ENCODE measurements at regions not wholly inside any gene's neighbourhood (a gene's known extent, or its start where the extent isn't known, plus 50 kb on each side); places are given as distances from the start of the nearest gene placed in this dataset.
"Not testable (repeated sequence)": the region's sequence is repeated elsewhere in the genome, so short reads cannot be mapped to it uniquely, and the experiment has no call there.

DNA sequence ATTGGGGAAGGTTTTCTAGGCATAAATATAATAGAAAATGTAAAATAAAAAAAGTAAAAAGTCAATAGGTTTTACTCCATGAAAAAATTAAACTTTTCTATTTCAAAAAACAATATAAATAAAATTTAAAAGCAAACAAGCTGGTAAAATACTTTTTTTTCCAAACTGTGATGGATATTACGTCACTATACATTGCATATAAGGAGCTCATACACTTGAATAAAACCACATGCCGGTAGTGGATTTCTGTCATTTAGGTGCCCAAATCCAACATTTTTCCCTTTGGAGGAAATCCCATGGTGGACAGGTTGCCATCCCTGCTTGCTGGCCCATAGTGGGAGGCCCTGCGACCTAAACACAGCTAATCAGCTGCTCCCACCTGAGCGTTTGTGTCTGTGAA is 289.4 kb upstream of the HNRNPA3 start:
- H3K4me1 ChIP-seq, result no peaks in the 10 kb centered on the region
- no peaks in the 10 kb centered on the region for H3K36me3 ChIP-seq
- no peak for TF ChIP-seq Cebpa-rat (IDR thresholded peaks at IDR 0.05)
- H3K27ac ChIP-seq, result no peak overlapping the region
- H3K9me3 ChIP-seq (replicated peaks in 1 of 11), result peaks cover 0 to 6% (median 0%) of the 10 kb centered on the region in 11 experiments; a peak in 2 of 22 replicates
- H3K27me3 ChIP-seq, result no peaks in the 10 kb centered on the region
- no peak overlapping the region for H3K4me3 ChIP-seq
- H4K20me1 ChIP-seq, result no peaks in the 10 kb centered on the region
- H3K9ac ChIP-seq, result no peak overlapping the region
- H3K4me2 ChIP-seq, result no peak overlapping the region

DNA sequence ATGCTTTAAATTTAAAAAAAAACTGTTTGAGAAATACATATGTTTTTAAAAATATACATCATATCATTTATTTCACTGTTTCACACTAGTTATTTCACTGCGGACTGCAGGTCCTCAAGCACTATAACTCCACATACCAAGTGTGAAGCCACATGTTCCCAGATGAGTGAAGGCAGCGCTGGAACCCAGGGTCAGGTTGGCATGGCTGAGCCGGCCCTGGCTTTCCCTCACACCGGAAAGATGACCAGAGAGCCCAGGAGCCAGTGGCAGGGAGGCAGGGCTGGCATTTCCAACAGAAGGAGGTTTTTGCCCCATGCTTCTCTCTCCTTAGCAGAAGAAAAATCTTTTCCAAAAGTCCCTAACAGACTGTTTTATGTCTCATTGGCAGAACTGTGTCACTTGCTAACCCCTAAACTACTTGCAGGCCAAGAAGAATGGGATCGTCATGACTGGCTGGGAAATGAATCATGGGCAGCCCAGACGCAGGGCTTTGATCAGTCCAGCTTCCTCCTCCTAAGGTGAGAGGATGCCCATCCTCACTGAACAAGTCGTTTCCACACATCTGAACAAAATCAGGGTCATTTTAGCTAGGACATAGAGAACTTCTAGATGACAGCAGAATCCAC is 287.6 kb upstream of the HNRNPA3 start:
- H4K20me1 ChIP-seq, result no peaks in the 10 kb centered on the region
- H3K4me1 ChIP-seq, result no peaks in the 10 kb centered on the region
- H3K27me3 ChIP-seq, result no peaks in the 10 kb centered on the region
- no peak overlapping the region for H3K27ac ChIP-seq
- peaks cover 0 to 12% (median 5%) of the 10 kb centered on the region in 11 experiments; a peak in 3 of 22 replicates for H3K9me3 ChIP-seq (replicated peaks in 1 of 11)
- no peak overlapping the region for H3K4me3 ChIP-seq
- H3K36me3 ChIP-seq, result no peaks in the 10 kb centered on the region
- TF ChIP-seq Cebpa-rat (IDR thresholded peaks at IDR 0.05), result no peak
- H3K9ac ChIP-seq, result no peak overlapping the region
- H3K4me2 ChIP-seq, result no peak overlapping the region

DNA sequence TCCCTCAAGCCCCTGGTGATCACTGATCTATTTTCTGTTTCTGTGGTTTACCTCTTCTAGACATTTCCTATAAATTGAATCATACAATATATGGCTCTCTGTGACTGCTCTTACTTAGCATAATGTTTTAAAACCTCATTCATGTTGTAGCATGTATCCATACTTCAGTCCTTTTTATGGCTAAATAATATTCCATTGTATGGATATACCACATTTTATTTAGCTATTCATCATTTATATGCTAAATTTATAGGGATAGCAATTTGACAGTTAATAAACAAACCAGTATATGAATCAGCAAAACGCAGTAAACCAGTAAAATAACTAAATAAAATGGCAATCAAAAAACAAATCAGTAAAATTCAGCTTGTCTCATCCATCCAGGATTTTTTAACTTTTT is 286.1 kb upstream of the HNRNPA3 start:
- no peak for TF ChIP-seq Cebpa-rat (IDR thresholded peaks at IDR 0.05)
- H3K27ac ChIP-seq, result no peak overlapping the region
- no peaks in the 10 kb centered on the region for H3K27me3 ChIP-seq
- H3K4me3 ChIP-seq, result no peak overlapping the region
- peaks cover 0 to 12% (median 5%) of the 10 kb centered on the region in 11 experiments; a peak in 3 of 22 replicates for H3K9me3 ChIP-seq (replicated peaks in 1 of 11)
- peaks cover 0 to 3% (median 0%) of the 10 kb centered on the region in 10 experiments; a peak in 3 of 20 replicates for H3K4me1 ChIP-seq
- H4K20me1 ChIP-seq, result no peaks in the 10 kb centered on the region
- no peak overlapping the region for H3K9ac ChIP-seq
- H3K4me2 ChIP-seq, result no peak overlapping the region
- H3K36me3 ChIP-seq, result no peaks in the 10 kb centered on the region

GRCh38 chr2:176929387-176929786 is 283.2 kb upstream of the HNRNPA3 start:
- H3K9ac ChIP-seq, H4K20me1 ChIP-seq, H3K27ac ChIP-seq, H3K4me2 ChIP-seq, H3K27me3 ChIP-seq, H3K36me3 ChIP-seq, H3K4me3 ChIP-seq: not testable (repeated sequence)
- H3K4me1 ChIP-seq, result peaks cover 0 to 11% (median 6%) of the 10 kb centered on the region in 10 experiments; a peak in 5 of 20 replicates
- peaks cover 0 to 12% (median 5%) of the 10 kb centered on the region in 11 experiments; a peak in 3 of 22 replicates for H3K9me3 ChIP-seq (replicated peaks in 1 of 11)

GRCh38 chr2:176931588-176932563 is 280.7 kb upstream of the HNRNPA3 start:
- no peaks in the 10 kb centered on the region for H3K36me3 ChIP-seq
- peaks cover 0 to 30% (median 14%) of the 10 kb centered on the region in 10 experiments; a peak in 11 of 20 replicates for H3K4me1 ChIP-seq
- TF ChIP-seq Cebpa-rat (IDR thresholded peaks at IDR 0.05), result no peak
- no peak overlapping the region for H3K4me3 ChIP-seq
- no peaks in the 10 kb centered on the region for H3K27me3 ChIP-seq
- peak overlapping the region in 4 of 11 experiments; percentile 9 to 47 (median 35); a peak in 5 of 22 replicates for H3K4me2 ChIP-seq
- H3K27ac ChIP-seq, result no peak overlapping the region
- peaks cover 0 to 6% (median 0%) of the 10 kb centered on the region in 11 experiments; a peak in 1 of 22 replicates for H3K9me3 ChIP-seq (replicated peaks in 1 of 11)
- no peak overlapping the region for H3K9ac ChIP-seq
- H4K20me1 ChIP-seq, result no peaks in the 10 kb centered on the region

DNA sequence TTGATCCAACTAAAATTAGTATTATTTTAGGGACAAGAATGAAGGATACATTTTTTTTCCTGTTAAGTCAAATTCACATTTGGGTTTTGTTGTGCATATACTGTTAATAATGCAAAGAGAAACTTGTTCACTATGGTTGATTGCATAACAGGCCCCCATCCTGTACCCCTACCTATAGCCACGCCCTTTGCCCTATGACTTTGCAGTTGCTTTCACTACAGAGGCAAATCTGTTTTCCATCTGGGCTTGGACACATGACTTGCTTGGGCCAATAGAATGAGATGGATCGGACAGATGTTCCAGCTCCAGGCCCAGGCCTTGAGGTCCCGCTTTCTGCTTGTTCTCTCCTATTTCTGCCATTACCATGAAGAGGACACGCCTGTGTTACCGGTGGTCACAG is 278.5 kb upstream of the HNRNPA3 start:
- no peaks in the 10 kb centered on the region for H3K27me3 ChIP-seq
- peaks cover 0 to 6% (median 0%) of the 10 kb centered on the region in 11 experiments; a peak in 1 of 22 replicates for H3K9me3 ChIP-seq (replicated peaks in 1 of 11)
- TF ChIP-seq Cebpa-rat (IDR thresholded peaks at IDR 0.05), result no peak
- H3K36me3 ChIP-seq, result no peaks in the 10 kb centered on the region
- H3K4me1 ChIP-seq, result peaks cover 0 to 33% (median 14%) of the 10 kb centered on the region in 10 experiments; a peak in 11 of 20 replicates
- no peaks in the 10 kb centered on the region for H4K20me1 ChIP-seq
- no peak overlapping the region for H3K4me3 ChIP-seq
- H3K4me2 ChIP-seq, result no peak overlapping the region
- no peak overlapping the region for H3K9ac ChIP-seq
- no peak overlapping the region for H3K27ac ChIP-seq

GRCh38 chr2:176934869-176935415 is 277.7 kb upstream of the HNRNPA3 start:
- no peak overlapping the region for H3K9ac ChIP-seq
- no peaks in the 10 kb centered on the region for H3K36me3 ChIP-seq
- no peaks in the 10 kb centered on the region for H4K20me1 ChIP-seq
- H3K27me3 ChIP-seq, result no peaks in the 10 kb centered on the region
- H3K4me3 ChIP-seq, result no peak overlapping the region
- peak overlapping the region in 5 of 11 experiments; percentile 17 to 53 (median 39); a peak in 5 of 22 replicates for H3K4me2 ChIP-seq
- no peak overlapping the region for H3K27ac ChIP-seq
- no peaks in the 10 kb centered on the region for H3K9me3 ChIP-seq (replicated peaks in 1 of 11)
- peaks cover 0 to 33% (median 14%) of the 10 kb centered on the region in 10 experiments; a peak in 11 of 20 replicates for H3K4me1 ChIP-seq
- no peak for TF ChIP-seq Cebpa-rat (IDR thresholded peaks at IDR 0.05)

DNA sequence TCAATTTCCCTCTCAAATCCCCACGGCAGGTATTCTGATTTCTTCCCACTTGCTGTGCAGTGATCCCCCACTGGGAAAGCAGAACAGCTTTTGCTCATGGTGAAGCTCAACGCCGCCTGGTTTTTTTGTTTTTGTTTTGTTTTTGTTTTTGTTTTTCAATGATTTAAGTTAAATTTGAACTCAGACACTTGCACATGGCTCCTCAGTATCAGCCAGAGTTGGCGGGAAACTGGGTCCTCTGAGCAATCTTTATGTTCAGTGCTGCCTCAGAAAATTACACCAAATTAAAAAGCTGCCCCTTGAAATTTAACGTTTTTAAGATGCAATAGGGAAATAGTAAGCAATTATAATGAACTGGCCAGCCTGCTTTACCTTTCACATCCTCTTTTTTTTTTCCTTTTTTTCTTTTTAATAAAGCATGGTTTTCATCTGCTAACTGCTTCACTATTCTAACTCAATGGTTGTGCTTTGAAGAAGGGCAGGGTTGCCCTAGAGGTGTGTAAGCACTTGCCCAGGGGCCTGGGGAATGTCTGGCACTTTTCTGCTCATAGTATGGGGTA is 277.0 kb upstream of the HNRNPA3 start:
- H4K20me1 ChIP-seq, result no peaks in the 10 kb centered on the region
- no peaks in the 10 kb centered on the region for H3K27me3 ChIP-seq
- no peak for TF ChIP-seq Cebpa-rat (IDR thresholded peaks at IDR 0.05)
- H3K4me1 ChIP-seq, result peaks cover 0 to 33% (median 14%) of the 10 kb centered on the region in 10 experiments; a peak in 11 of 20 replicates
- H3K4me3 ChIP-seq, result no peak overlapping the region
- H3K9ac ChIP-seq, result no peak overlapping the region
- H3K9me3 ChIP-seq (replicated peaks in 1 of 11), result no peaks in the 10 kb centered on the region
- H3K4me2 ChIP-seq, result peak overlapping the region in 5 of 11 experiments; percentile 29 to 53 (median 39); a peak in 9 of 22 replicates
- peak overlapping the region in 1 of 11 experiments; percentile 26; a peak in 1 of 22 replicates for H3K27ac ChIP-seq
- no peaks in the 10 kb centered on the region for H3K36me3 ChIP-seq
